Right cardiac atrium (tissue), 5 donors: ENCODE measurements at regions not wholly inside any gene's neighbourhood (a gene's known extent, or its start where the extent isn't known, plus 50 kb on each side); places are given as distances from the start of the nearest gene placed in this dataset.

ENCODE experiments used
- ATAC-seq, 2 donors: fragments of 200-7000 bp; cut with Tn5 transposase; one replicate each; pipeline versions ENCODE4 v1.8.0 to v1.9.1; 2020; ENCODE audit warnings: moderate library complexity in 2 of 2, mild to moderate bottlenecking in 1 of 2
- DNase-seq, 3 donors: peaks; one replicate each; pipeline ENCODE4 v3.0.0-alpha.2; 2020
- H3K27ac ChIP-seq: one replicate; pipeline ENCODE4 v1.5.1; 2013; ENCODE audit warnings: mild to moderate bottlenecking, low read length, control low read depth, moderate library complexity
- H3K27me3 ChIP-seq: one replicate; pipeline ENCODE4 v1.6.1; 2013; ENCODE audit not compliant: control insufficient read depth, insufficient read depth
- H3K4me1 ChIP-seq: one replicate; pipeline ENCODE4 v1.6.1; 2013; ENCODE audit warnings: low read length; ENCODE audit not compliant: control insufficient read depth, insufficient read depth
- H3K4me3 ChIP-seq: one replicate; pipeline ENCODE4 v1.5.1; 2013; ENCODE audit warnings: low read length, control low read depth
- H3K9me3 ChIP-seq: one replicate; pipeline ENCODE4 v1.6.1; 2013; ENCODE audit warnings: low read length; ENCODE audit not compliant: control insufficient read depth
- WGBS: extraction: QIAGEN DNeasy Blood & Tissue Kit; methylation state at CpG from one replicate; pipeline ENCODE4 v1.1.7; 2013; 5-methylcytosine and 5-hydroxymethylcytosine counted together
- intact Hi-C, 4 donors: fragments of 100-400 bp; cut with DNase I; formaldehyde crosslinking; loops; one replicate each; pipeline versions ENCODE4 v1.11.0 to v1.14.0; 2022 to 2023
- donor health status: healthy with polysubstance abuse.
- donor health status: DM: no; HTN: yes; CAD: no.
- donor health status: DM: no; HTN: no; CAD: no.
- donor health status: DM: no; HTN: yes; CAD: no; lungs with severe emphysema.
- donor health status: DM: yes; HTN: yes; CAD: no.

DNA sequence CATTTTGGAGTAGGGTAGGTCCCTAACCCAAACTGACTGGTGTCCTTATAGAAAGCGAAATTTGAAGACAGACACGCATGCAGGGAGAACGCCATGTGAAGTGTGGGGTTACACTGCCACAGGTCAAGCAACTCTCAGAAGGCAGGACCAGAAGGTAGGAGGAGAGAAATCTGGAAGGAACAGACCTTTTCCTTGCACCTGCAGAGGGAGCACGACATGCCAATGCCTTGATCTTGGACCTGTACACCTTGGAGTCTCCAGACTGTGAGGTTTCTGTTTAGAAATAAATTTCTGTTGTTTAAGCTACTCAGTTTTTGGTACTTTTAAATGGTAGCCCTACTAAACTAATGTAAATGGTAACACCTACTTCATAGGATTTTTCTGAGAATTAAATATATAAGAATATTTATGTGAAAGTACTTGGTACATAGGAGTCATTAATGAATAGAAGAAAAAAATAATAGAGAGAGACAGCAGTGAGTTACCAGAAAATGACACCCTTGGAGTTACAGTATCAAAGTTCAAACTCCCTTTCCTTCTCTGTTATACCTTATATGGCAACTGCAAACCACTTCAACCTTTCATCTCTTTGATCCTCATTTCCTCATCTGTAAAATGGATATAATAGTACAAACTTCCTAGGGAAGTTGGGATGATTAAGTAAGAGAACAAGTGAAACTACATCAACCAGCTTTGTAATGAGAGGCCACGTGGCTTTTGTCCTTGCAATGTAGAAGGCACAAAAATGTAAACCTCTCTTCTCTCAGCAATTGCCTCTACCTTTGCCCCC, 184.9 kb upstream of the PARD3B start:
- Histone ChIP-seq H3K9me3 (no peaks in the 10 kb centered on the region), H3K4me1 (no peaks in the 10 kb centered on the region), H3K27ac (no peak overlapping the region), H3K4me3 (no peak overlapping the region), H3K27me3 (no peaks in the 10 kb centered on the region)
- 93% methylated on average over 5 of the region's 5 CpGs for WGBS
- DNase-seq (no peak), ATAC-seq (no peak)
- intact Hi-C loops, result loop anchor here in 1 of 4 donors (10.0 kb wide), 1 partner anchor 244 kb away; no protein-coding TSS in a partner anchor

DNA sequence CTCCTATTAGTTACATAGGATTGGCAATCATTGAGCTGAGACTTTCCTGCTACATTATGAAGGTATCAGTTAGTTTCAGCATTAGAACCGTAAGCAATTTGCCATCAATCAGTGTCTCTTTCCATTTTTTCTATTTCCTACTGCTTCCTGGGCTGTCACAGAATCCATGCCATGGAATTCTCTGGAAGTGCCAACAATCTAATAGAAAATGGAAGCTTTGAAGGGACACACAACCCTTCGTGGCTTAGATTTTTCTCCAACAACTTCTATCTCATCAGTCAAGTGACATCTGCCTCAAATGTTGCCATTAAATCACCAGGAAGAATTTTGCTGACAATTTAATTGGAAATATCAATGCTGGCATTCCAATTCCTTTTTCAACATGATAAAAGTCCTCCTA, 183.5 kb upstream of the PARD3B start:
- WGBS, result 88% methylated on average over 2 of the region's 2 CpGs
- ATAC-seq, result no peak

DNA sequence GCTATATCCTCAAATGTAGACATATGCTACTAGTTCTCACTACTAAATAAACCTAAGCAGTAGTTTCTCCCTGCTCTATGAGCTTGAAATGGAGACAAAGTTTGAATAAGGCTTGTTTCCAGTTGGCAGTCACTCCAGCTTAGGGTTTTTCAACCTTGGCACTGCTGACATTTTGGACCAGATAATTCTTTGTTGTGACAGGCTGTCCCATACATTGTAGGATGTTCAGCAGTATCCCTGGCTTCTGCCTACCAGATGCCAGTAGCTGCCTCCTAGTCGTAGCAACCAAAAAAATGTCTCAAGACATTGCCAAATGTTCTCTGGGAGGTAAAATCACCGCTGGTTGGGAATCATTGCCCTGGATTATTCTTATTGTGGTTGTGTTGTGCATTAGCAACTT, 182.7 kb upstream of the PARD3B start:
- Histone ChIP-seq H3K27me3 (no peaks in the 10 kb centered on the region), H3K27ac (no peak overlapping the region), H3K9me3 (no peaks in the 10 kb centered on the region), H3K4me1 (no peaks in the 10 kb centered on the region), H3K4me3 (no peak overlapping the region)
- 63% methylated on average over 2 of the region's 2 CpGs for WGBS
- intact Hi-C loops, result loop anchor here in 1 of 4 donors (10.0 kb wide), 1 partner anchor 242 kb away; no protein-coding TSS in a partner anchor
- ATAC-seq (peak in 1 of 2 donors; percentile 50), DNase-seq (no peak)

More for the DNA sequence above, 183.5 kb upstream of the PARD3B start:
- Histone ChIP-seq H3K4me3 (no peak overlapping the region), H3K27ac (no peak overlapping the region), H3K9me3 (no peaks in the 10 kb centered on the region), H3K4me1 (no peaks in the 10 kb centered on the region), H3K27me3 (no peaks in the 10 kb centered on the region)
- no peak for DNase-seq
- intact Hi-C loops, result loop anchor here in 1 of 4 donors (10.0 kb wide), 1 partner anchor 243 kb away; no protein-coding TSS in a partner anchor

DNA sequence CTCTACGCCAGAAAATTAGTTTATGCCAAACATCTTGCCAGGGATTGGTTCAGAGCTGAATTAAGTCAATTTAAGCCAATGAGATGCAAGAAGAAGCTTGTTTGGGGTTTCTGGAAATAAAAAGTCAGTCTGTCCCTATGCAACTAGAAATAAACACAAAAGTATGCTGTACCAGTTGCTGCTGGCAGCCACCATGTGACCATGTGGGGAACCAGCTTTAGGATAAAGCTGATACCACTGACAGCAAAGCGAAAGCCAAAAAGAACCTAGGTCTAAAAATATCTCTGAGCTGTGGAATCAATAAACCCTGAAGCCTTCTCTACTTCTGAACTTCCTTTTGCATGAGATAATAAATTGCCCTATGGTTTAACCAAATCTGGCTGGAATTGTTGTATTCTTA, 181.8 kb upstream of the PARD3B start:
- DNase-seq (peak in 1 of 3 donors; percentile 49), ATAC-seq (peak in 1 of 2 donors; percentile 30)
- Histone ChIP-seq H3K9me3 (no peaks in the 10 kb centered on the region), H3K27me3 (no peaks in the 10 kb centered on the region), H3K4me1 (no peaks in the 10 kb centered on the region), H3K27ac (no peak overlapping the region), H3K4me3 (no peak overlapping the region)
- intact Hi-C loops, result loop anchor here in 1 of 4 donors (10.0 kb wide), 1 partner anchor 241 kb away; no protein-coding TSS in a partner anchor
- WGBS, result 83% methylated on average over 2 of the region's 2 CpGs

DNA sequence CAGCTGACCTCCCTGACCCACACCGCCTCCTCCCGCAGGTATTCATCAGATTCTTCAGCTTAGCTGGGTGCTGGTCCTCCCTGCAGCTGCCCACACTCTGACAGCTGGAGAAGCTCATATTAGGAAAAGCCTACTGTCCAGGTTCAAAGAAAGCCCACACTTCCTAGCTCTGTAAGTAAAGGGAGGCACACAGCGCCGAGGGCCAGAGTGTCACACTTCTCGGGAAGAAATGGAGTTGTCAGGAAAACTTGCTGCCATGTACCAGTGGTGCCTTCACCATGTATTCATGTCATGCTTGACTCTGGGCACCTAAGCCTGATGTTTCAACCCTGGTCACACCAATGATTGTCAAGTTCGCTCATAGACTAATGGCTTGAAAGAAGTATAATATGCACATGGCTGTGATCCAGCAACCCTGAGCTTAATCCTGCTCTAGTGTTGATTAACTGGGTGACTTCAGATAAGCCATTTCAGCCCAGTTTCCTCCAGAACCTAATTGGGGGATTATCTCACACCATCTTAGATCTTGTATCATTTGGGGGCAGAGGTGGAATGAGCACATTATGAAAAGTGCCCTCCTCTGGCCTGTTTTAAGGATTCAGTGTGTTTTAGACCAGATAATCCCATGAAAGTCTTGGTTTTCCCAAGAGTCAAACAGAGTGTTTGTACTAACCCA, 180.3 kb upstream of the PARD3B start:
- H3K27me3 ChIP-seq, result no peaks in the 10 kb centered on the region
- no peaks in the 10 kb centered on the region for H3K4me1 ChIP-seq
- H3K27ac ChIP-seq, result no peak overlapping the region
- no peaks in the 10 kb centered on the region for H3K9me3 ChIP-seq
- WGBS, result 97% methylated on average over 6 of the region's 6 CpGs
- no peak for ATAC-seq
- no peak for DNase-seq
- intact Hi-C loops, result loop anchor here in 1 of 4 donors (10.0 kb wide), 1 partner anchor 240 kb away; no protein-coding TSS in a partner anchor
- H3K4me3 ChIP-seq, result no peak overlapping the region

DNA sequence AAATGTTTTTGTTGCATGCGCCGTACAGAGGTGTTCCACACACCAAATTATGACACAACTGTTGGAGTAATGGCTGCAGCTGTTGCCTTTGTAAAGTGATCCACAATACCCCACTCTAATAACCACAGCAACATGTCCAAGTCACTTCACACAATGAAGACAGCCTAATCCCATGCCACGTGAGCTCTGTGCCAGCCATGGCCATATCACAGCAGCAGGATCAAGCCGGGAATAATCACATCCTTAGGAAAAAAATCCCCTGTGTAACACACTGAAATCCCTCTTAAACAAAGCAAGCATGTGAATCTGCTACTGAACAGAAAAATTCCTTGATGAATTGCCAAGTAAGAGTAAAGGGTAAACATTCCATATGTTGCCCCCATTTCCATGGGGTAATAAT, 179.5 kb upstream of the PARD3B start:
- Histone ChIP-seq H3K9me3 (no peaks in the 10 kb centered on the region), H3K4me3 (no peak overlapping the region), H3K27me3 (no peaks in the 10 kb centered on the region), H3K4me1 (no peaks in the 10 kb centered on the region), H3K27ac (no peak overlapping the region)
- ATAC-seq, result no peak
- 71% methylated on average over 4 of the region's 4 CpGs for WGBS
- intact Hi-C loops, result loop anchor here in 1 of 4 donors (10.0 kb wide), 1 partner anchor 239 kb away; no protein-coding TSS in a partner anchor
- DNase-seq, result no peak

DNA sequence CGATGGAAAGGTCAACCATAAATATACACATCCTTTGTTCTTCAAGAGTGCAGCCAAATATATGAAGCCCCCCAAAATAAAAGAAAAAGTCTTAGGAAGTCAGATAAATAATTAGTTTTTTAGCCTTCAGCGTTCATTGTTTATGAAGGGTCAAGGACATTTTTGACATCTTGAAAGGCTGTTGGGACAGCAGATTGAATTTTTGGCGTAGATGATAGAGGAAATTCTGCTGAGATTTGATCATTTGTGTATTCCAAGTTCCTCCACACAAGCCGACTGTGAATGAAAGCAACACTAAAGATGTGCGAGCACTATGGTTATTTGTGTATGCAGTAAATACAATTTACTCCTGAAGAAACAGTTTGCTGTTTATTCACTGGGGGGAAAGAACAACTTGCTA, 177.8 kb upstream of the PARD3B start:
- ATAC-seq (no peak), DNase-seq (no peak)
- no peaks in the 10 kb centered on the region for H3K9me3 ChIP-seq
- no peak overlapping the region for H3K4me3 ChIP-seq
- intact Hi-C loops, result loop anchor here in 1 of 4 donors (10.0 kb wide), 1 partner anchor 237 kb away; no protein-coding TSS in a partner anchor
- no peak overlapping the region for H3K27ac ChIP-seq
- no peaks in the 10 kb centered on the region for H3K27me3 ChIP-seq
- H3K4me1 ChIP-seq, result no peaks in the 10 kb centered on the region
- 59% methylated on average over 5 of the region's 5 CpGs for WGBS

DNA sequence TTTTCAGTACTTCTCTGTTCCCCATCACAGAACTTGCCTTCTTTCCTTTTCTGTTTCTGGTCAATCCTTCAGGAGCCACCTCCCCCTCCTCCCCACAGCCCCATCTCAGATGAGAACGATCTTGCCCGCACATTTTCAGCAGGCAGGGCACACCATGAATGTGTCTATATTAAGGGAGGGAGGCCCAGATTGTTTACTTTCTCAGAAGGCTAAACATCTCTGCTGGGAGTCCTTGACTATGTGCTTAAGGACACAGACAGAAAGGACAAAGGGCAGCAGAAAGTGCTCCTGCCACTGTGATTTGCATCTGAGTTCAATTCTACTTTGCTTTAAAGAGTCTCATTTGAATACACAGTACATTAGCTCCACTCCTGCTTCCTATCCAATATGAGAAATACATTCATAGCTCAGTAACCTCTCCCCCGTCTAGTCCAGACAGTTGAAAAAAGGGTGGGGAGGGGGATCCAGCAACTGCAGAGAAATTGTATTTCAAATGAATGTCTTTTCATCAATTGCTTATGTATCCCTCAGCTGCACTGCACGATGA, 175.0 kb upstream of the PARD3B start:
- intact Hi-C loops, result no loop called here
- H3K9me3 ChIP-seq, result no peaks in the 10 kb centered on the region
- no peak for ATAC-seq
- no peaks in the 10 kb centered on the region for H3K4me1 ChIP-seq
- WGBS, result 72% methylated on average over 4 of the region's 4 CpGs
- no peak for DNase-seq
- H3K27ac ChIP-seq, result no peak overlapping the region
- no peaks in the 10 kb centered on the region for H3K27me3 ChIP-seq
- no peak overlapping the region for H3K4me3 ChIP-seq

DNA sequence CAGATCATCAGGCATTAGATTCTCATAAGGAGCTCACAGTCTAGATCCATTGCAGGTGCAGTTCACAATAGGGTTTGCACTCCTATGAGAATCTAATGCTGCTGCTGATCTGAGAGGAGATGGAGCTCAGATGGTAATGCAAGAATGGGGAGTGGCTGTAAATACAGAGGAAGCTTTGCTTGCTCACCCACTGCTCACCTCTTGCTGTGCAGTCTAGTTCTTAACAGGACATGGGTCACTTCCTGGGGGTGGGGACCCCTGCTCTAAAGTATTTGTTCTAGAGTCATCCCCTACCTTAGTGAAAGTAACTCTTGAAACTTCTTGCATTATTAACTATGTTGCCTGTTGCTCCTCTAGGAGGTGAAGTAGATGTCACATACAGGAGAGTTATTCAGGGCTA, 171.3 kb upstream of the PARD3B start:
- intact Hi-C loops, result no loop called here
- ATAC-seq, result no peak

DNA sequence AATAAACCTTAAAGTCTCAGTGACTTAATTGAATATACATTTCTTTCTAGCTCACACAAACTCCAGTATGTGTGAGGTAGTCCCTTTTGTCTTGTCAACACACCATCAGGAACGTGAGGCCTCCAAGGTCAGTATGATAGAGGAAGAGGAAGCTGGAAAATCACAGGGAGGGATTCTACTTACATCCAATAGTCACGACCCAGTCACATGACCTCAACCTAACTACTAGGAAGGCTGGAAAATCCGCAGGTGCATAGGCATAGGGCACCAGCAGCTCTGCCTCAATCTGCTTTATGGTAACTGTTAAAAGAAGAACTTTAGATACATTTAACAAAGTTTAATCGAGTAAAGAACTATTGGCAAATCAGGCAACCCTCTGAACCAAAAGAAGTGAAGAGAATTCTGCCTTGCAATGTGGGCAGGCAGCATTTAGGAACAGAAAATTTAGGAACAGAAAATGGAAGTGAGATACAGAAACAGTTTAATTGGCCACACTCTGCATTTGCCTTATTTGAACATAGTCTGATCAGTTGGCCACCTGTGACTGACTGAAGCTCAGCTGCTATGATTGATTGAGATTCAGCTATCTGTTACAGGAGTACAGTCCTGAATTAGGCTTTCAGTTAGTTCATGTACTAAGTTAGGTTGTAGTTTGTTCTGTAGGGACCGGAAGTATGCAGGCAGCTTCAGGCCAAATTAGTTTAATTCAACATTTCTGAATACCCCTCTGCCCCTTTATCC, 165.0 kb upstream of the PARD3B start:
- H3K4me3 ChIP-seq, result no peak overlapping the region
- no peaks in the 10 kb centered on the region for H3K9me3 ChIP-seq
- 67% methylated on average over 5 of the region's 5 CpGs for WGBS

More for the DNA sequence above, 171.3 kb upstream of the PARD3B start:
- H3K27me3 ChIP-seq, result no peaks in the 10 kb centered on the region
- no peak overlapping the region for H3K27ac ChIP-seq
- H3K4me1 ChIP-seq, result no peaks in the 10 kb centered on the region
- DNase-seq, result no peak
- H3K4me3 ChIP-seq, result no peak overlapping the region
- no peaks in the 10 kb centered on the region for H3K9me3 ChIP-seq

More for the DNA sequence above, 165.0 kb upstream of the PARD3B start:
- Histone ChIP-seq H3K27me3 (no peaks in the 10 kb centered on the region), H3K27ac (no peak overlapping the region), H3K4me1 (no peaks in the 10 kb centered on the region)
- intact Hi-C loops, result no loop called here
- DNase-seq (no peak), ATAC-seq (no peak)
